ENCODE measurements at regions not wholly inside any gene's neighbourhood (a gene's known extent, or its start where the extent isn't known, plus 50 kb on each side); places are given as distances from the start of the nearest gene placed in this dataset.
"Not testable (repeated sequence)": the region's sequence is repeated elsewhere in the genome, so short reads cannot be mapped to it uniquely, and the experiment has no call there.

GRCh38 chr5:71817891-71818290 lies 98.8 kb downstream of the CARTPT start:
- H3K4me3 ChIP-seq (ENCODE audit: low read length) = no peak overlapping the region
- DNase-seq (ENCODE audit: low read depth) = no peak
- no peak for TF ChIP-seq CTCF (IDR thresholded peaks at IDR 0.05; ENCODE audit: insufficient read depth, low read depth, low read length, missing control alignments)

- DNase-seq (ENCODE audit: low read depth) = no peak
- TF ChIP-seq CTCF (IDR thresholded peaks at IDR 0.05; ENCODE audit: insufficient read depth, low read depth, low read length, missing control alignments) = no peak
- H3K4me3 ChIP-seq (ENCODE audit: low read length) = no peak overlapping the region
Measured at GRCh38 chr5:71821029-71821428, 102.0 kb downstream of the CARTPT start.

GRCh38 chr5:71822065-71822464 lies 103.0 kb downstream of the CARTPT start:
- not testable (repeated sequence) for DNase-seq (ENCODE audit: low read depth); H3K4me3 ChIP-seq (ENCODE audit: low read length)

GRCh38 chr5:71825992-71826391 lies 106.9 kb downstream of the CARTPT start:
- no peak for TF ChIP-seq CTCF (IDR thresholded peaks at IDR 0.05; ENCODE audit: insufficient read depth, low read depth, low read length, missing control alignments)
- H3K4me3 ChIP-seq (ENCODE audit: low read length) = no peak overlapping the region
- no peak for DNase-seq (ENCODE audit: low read depth)

GRCh38 chr5:71828291-71829040 lies 109.4 kb downstream of the CARTPT start:
- H3K4me3 ChIP-seq (ENCODE audit: low read length) = no peak overlapping the region
- DNase-seq (ENCODE audit: low read depth) = peak; percentile 57
- no peak for TF ChIP-seq CTCF (IDR thresholded peaks at IDR 0.05; ENCODE audit: insufficient read depth, low read depth, low read length, missing control alignments)

GRCh38 chr5:71829206-71829605 lies 110.1 kb downstream of the CARTPT start:
- no peak for TF ChIP-seq CTCF (IDR thresholded peaks at IDR 0.05; ENCODE audit: insufficient read depth, low read depth, low read length, missing control alignments)
- H3K4me3 ChIP-seq (ENCODE audit: low read length) = no peak overlapping the region
- no peak for DNase-seq (ENCODE audit: low read depth)

- DNase-seq (ENCODE audit: low read depth) = peak; percentile 64
- no peak for TF ChIP-seq CTCF (IDR thresholded peaks at IDR 0.05; ENCODE audit: insufficient read depth, low read depth, low read length, missing control alignments)
- no peak overlapping the region for H3K4me3 ChIP-seq (ENCODE audit: low read length)
Measured at GRCh38 chr5:71830681-71831539, 111.8 kb downstream of the CARTPT start.

Measured in epithelial cell of esophagus (primary cell).